HL-60/S4 (cell line): ENCODE measurements at regions not wholly inside any gene's neighbourhood (a gene's known extent, or its start where the extent isn't known, plus 50 kb on each side); places are given as distances from the start of the nearest gene placed in this dataset.
"Not testable (repeated sequence)": the region's sequence is repeated elsewhere in the genome, so short reads cannot be mapped to it uniquely, and the experiment has no call there.

Experiments used
- in situ Hi-C: fragments of 300-500 bp; cut with MboI; formaldehyde crosslinking; loops from 2 replicates; pipeline ENCODE4 v1.14.3; 2022; ENCODE audit warnings: low sequenced_read_pairs

GRCh38 chr20:20803011-20803410, 90.6 kb upstream of the RALGAPA2 start:
- in situ Hi-C loops, result no loop called here

DNA sequence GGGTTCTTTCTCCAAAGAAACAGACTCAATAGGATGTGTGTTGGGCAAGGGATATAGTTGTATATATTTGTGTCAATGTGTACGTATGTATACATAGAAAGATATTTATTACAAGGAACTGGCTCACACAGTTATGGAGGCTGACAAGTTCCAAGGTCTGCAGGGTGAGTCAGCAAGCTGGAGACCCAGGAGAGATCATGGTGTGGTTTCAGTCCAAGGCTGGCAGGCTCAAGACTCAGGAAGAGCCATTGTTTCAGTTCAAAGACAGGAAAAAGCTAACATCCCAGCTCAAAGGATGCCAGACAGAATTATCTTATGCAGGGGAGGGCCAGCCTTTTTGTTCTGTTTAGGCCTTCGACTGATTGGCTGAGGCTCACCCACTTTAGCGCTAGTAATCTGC, 89.9 kb upstream of the RALGAPA2 start:
- in situ Hi-C loops, result no loop called here

GRCh38 chr20:20799716-20800312, 87.4 kb upstream of the RALGAPA2 start:
- in situ Hi-C loops, result no loop called here

GRCh38 chr20:20797521-20798310, 85.3 kb upstream of the RALGAPA2 start:
- in situ Hi-C loops, result no loop called here

- in situ Hi-C loops, result no loop called here
Measured at GRCh38 chr20:20796766-20797440, 84.5 kb upstream of the RALGAPA2 start.

DNA sequence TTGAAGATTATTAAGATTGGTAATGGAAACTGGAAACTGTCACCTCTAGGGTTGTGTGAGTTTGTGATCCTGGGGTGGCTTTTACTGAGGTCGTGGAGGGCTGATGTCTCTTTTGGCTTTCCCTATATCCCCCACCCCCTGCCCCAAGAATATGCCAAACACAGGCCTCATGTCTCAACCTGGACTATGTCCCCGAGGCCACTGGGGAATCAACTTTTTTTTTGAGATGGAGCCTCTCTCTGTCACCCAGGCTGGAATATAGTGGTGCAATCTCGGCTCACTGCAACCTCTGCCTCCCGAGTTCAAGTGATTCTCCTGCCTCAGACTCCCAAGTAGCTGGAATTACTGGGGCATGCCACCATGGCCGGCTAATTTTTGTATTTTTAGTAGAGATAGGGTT, 83.3 kb upstream of the RALGAPA2 start:
- in situ Hi-C loops, result no loop called here

DNA sequence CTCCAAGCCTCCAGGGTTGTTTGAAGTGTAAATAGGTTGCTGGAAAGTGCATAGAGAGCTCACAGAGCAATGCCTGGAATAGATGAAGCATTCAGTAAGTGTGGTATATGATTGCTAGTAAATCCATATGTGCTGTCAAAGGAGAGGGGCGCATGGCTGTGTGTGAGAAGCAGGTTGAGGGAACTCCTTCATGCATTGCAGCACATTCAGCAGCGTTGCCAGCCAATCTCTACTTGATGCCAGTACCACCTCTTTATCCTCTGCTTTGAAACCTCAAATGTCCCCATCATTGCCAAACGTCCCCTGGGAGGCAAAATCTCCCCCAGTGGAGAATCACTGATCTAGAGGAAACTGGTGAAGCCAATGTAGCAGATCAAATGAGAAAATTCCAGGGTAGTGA, 82.7 kb upstream of the RALGAPA2 start:
- in situ Hi-C loops, result no loop called here

- in situ Hi-C loops, result no loop called here
Measured at GRCh38 chr20:20793591-20793990, 81.1 kb upstream of the RALGAPA2 start.

DNA sequence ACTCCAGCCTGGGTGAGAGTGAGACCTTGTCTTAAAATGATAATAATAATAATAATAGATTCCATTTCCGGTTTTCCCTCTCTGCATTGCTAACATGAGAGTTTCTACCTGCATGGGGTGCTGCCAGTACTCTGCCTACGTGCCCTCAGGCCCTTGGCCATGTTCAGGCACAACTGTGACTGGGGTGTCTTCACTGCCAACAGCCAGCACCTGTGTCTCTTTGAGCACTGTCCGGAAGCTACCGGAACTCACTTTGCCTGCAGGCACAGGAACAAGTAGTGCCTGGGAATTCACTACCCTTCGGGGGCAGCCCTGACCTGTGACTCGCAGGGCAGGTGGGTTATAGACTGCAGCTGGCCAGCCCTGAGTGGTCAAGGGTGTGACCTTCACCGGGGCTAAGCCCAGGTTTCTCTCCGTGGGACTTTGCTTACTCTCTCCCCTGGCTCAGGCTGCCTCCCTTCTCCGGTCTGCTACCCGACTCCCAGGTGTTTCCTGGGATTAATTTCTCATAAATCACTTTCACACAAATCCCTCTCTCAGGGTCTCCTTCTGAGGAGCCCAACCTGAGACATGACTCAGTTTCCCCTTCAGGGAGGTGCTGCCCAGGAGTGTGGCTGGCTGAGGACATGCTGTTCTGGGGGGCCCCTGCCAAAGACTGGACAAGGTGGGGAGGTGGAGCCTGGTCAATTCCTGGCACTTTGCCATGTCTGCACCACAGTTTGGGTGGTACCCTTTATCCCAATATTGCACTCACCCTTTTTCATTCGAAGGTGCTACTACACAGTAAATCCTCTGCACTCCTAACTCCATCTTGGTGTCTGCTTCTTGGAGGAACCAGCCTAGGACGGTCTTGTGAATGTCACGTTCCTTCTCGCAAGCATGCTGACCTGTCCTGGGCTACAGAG, 79.5 kb upstream of the RALGAPA2 start:
- in situ Hi-C loops, result no loop called here

DNA sequence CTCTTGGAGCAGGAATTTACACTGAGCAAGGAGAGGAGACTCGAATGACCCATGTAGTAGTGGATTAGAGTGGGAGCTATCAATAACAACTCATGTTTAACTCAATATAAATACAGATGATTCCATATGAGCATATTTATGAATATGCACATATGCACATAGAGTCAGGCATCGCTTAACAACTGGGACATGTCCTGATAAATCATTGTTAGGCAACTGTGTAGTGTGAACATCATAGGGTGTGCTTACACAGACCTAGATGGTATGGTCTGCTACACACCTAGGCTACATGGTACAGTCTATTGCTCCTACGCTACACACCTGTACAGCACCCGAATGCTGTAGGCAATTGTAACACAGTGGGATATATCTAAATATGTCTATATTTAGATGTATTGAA, 75.9 kb upstream of the RALGAPA2 start:
- in situ Hi-C loops, result no loop called here

DNA sequence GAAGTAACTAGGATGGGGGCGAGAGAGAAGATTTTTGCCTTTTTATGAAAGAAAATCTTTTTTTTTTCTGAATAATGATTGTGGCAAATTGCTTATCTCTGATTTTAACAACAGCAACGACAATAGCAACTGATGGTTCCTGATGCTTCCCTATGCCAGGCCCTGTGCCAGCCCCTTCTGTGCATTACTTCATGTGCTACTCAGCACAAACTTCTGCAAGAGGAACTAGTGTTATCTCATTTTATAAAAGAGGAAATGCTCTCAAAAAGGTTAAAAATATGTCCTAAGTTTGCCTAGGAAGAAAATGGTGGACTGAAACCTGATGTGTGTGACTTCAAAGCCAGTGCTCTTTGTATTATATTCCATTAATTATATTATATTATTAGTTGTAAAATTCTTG, 74.0 kb upstream of the RALGAPA2 start:
- in situ Hi-C loops, result no loop called here

GRCh38 chr20:20785226-20785625, 72.8 kb upstream of the RALGAPA2 start:
- in situ Hi-C loops, result no loop called here

GRCh38 chr20:20784450-20784849, 72.0 kb upstream of the RALGAPA2 start:
- in situ Hi-C loops, result not testable (repeated sequence)

DNA sequence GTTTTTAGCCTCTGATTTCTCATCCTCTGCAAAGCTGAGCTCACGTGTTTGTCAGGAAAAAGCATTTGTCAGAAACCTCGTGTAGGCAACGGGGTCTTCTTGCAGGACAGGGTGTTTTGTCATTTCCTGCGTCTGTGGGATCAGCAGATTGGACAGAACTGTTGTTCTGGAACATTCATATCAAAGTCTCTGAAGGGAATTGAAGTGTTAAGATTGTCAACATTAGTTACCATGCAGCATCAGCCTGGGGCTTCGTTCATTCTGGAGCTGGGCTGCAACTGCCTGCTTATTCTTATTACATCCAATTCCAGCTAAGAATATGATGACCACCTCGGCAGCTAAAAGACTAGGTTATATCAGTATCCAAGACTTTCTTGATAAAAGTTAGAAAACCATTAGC, 71.0 kb upstream of the RALGAPA2 start:
- in situ Hi-C loops, result no loop called here

GRCh38 chr20:20782755-20783154, 70.3 kb upstream of the RALGAPA2 start:
- in situ Hi-C loops, result no loop called here

GRCh38 chr20:20782231-20782630, 69.8 kb upstream of the RALGAPA2 start:
- in situ Hi-C loops, result no loop called here

DNA sequence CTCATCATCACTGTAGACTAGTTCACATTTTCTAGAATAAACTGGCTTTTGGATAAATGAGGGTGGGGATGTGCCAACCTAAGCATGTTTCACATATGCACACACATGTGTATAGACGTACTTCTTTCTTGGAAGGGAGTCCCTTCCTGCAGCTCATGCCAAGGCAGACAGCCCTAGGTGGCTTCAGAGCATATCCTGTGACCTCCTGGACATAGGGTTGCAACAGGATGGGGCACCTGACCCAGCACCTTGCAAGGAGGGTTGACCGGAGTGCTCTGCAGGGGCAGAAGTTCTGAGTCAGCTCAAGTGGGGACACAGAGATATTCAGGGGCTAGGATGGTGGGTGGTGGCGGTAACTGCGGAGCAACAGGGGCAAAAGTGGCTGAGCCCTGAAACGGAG, 68.6 kb upstream of the RALGAPA2 start:
- in situ Hi-C loops, result no loop called here

DNA sequence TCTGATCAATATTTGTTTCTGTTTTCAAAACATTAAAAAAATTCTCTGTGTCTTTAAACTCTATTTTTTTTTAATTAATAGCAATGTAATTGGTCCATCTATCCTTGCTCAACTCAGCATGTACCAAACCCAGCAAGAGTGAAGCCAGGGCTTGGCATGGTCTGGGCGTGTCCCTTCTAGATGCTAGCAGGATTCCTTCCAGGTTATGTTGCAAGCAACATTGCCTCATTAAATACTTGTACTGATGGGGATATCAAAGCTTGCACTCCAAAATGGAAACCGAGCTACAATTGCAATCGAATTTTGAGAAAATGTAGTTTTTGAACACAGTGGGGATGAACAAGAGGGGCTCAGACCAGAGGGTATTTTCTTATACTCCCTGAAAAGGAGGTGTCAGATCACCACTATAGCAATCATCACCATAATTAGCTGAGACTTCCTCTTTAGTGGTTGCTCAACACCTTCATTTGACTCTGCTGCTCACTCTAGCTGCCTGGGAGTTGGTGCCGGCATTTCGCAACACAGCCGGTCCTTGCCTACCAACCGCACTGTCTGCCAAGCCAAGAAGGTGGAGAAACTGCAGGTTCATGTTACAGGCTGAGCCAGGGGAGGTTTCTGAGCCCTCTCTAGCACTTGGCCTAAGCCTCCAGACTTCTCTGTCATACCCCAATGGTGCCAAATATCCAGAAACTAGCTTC, 67.8 kb upstream of the RALGAPA2 start:
- in situ Hi-C loops, result no loop called here

DNA sequence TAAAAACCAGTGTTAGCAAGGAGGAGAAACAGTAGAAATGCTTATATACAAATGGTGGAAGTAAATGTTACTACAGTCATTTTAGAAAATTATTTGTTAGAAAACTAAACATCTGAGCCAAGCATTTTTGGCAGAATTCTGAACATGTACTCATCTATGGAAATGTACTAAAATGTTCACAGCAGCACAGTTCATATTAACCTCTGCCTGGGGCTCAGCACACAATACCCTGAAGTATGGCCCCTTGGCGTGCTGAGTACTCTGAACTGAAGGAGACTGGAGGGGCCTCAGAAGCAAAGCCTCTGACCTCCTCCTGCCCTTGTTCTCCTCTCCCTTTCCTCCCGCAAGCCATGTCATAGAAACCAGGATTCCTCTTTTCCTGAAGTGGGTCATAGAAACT, 66.2 kb upstream of the RALGAPA2 start:
- in situ Hi-C loops, result no loop called here

DNA sequence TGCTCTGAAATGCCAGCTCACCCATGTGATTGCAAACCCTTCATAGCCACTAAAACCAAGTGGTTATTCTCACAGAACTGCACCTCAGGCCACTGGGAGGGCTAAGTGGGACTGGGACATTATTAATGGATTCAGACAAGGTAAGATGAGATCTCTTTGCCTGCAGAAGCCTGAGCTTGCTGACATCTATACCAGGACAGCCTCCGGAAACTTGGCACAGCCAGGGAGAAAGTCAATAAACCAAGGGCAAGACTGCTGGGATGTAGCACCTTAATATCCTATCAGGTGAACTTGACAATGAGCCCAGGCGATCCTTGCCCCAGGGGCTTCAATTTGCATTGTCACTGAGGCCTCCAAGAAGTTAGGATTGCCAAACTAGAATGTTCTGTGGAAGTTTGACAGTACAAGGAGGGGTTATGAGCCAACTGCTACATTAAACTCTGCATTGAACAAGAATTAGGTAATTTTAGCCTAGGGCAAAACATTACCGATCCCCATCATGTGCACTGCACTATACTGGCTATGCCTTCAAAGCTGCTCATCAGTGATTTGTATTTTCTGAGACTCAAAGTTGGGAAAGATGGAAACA, 60.1 kb upstream of the RALGAPA2 start:
- in situ Hi-C loops, result no loop called here
